ENCODE measurements at regions not wholly inside any gene's neighbourhood (a gene's known extent, or its start where the extent isn't known, plus 50 kb on each side); places are given as distances from the start of the nearest gene placed in this dataset.

DNA sequence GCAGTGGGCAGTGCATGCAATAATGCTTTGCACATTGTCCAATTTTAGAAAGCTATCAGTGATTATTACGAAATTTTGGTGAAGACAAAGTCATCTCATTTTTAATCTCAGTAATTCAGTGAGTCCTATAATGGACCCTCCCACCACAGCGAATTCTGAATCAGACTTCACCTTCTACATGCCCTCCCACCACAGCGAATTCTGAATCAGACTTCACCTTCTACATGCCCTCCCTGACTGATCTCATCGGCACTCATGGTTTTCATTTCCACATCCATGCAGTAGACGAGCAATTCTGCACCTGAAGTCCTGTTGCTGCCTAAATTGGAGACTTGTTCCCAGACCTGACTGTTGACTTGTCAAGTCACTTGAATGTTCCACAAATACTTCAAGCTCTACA lies 522.3 kb downstream of the EIPR1 start:
- TF ChIP-seq, protein P1, sequence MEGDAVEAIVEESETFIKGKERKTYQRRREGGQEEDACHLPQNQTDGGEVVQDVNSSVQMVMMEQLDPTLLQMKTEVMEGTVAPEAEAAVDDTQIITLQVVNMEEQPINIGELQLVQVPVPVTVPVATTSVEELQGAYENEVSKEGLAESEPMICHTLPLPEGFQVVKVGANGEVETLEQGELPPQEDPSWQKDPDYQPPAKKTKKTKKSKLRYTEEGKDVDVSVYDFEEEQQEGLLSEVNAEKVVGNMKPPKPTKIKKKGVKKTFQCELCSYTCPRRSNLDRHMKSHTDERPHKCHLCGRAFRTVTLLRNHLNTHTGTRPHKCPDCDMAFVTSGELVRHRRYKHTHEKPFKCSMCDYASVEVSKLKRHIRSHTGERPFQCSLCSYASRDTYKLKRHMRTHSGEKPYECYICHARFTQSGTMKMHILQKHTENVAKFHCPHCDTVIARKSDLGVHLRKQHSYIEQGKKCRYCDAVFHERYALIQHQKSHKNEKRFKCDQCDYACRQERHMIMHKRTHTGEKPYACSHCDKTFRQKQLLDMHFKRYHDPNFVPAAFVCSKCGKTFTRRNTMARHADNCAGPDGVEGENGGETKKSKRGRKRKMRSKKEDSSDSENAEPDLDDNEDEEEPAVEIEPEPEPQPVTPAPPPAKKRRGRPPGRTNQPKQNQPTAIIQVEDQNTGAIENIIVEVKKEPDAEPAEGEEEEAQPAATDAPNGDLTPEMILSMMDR (IDR thresholded peaks at IDR 0.05): no peak
- ATAC-seq: no peak
- H3K27me3 ChIP-seq (ENCODE audit: insufficient read depth in 3 of 3, low read length in 2 of 3): no peaks in the 10 kb centered on the region
- WGBS, 3 donors: 90 to 92% (median 92%) methylated on average over 5 of the region's 5 CpGs
- intact Hi-C loops (cut with DNase I): no loop called here
- H3K36me3 ChIP-seq (ENCODE audit: insufficient read depth in 1 of 2, low read depth in 1 of 2): no peaks in the 10 kb centered on the region
- no peaks in the 10 kb centered on the region for H3K4me1 ChIP-seq
- no peak for DNase-seq
- H3K27ac ChIP-seq: no peak overlapping the region
- no peak overlapping the region for H3K4me3 ChIP-seq
- no peaks in the 10 kb centered on the region for H3K9me3 ChIP-seq

DNA sequence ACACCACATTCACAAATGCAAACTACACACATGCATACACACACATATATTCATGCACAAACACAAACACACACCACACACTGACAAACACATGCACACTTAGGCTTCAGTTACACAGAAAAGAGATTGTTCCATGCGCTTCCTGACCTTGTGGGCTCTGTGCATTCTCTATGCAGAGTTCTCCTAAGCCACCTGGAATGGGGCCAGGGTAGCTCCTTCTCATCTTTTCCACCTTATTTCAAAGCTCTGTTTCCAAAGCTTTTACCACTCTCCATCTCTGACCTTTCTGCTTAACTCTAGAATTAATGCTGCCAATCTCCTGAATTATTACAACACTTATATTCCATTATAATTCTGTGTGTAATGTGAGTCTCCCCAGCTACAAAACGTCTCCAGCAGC lies 522.3 kb upstream of the MYT1L start:
- Histone ChIP-seq H3K36me3 (ENCODE audit: insufficient read depth in 1 of 2, low read depth in 1 of 2) (no peaks in the 10 kb centered on the region), H3K4me3 (no peak overlapping the region), H3K27ac (no peak overlapping the region), H3K4me1 (no peaks in the 10 kb centered on the region), H3K27me3 (ENCODE audit: insufficient read depth in 3 of 3, low read length in 2 of 3) (no peaks in the 10 kb centered on the region), H3K9me3 (no peaks in the 10 kb centered on the region)
- DNase-seq: no peak
- intact Hi-C loops (cut with DNase I): no loop called here
- TF ChIP-seq, protein P1 (IDR thresholded peaks at IDR 0.05): no peak
- ATAC-seq: no peak
- WGBS, 3 donors: 27 to 50% (median 38%) methylated on average over 2 of the region's 2 CpGs

DNA sequence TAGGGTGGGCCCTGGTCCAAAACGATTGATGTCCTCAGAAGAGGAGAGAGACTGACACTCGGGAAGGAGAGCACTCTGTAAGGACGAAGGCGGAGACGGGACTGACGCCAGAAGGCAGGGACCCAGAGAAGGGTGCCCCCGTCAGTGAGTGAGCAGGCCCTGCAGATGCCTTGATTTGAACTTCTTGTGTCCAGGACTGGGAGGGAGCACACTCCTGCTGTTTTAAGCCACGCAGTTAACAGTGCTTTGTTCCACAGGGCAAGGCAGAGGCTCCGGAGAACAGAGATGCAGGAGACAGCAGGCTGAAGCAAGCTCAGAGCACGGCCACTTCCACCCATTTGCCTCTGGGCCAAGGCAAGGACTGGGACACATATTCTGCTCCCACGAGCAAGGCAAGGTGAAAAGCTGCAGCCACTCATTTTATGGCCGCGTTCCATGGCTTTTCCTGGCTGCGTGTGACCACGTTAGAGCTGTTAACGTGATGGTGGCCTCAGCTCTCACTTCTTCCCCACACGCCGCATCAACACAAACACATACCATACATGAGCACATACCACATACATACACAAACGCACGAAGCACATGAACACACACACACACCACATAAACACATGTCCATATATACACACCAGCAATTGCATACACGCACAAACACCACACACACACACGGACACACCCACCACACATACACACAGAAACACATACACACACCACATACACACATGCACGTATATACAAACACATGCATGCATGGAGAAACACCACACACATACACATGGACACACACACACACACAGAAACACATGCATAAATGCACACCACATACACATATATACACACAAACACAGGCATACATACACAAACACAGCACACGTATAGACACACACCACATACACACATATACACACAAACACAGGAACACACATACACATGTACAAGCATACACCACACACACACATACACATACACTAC lies 521.0 kb upstream of the MYT1L start:
- Histone ChIP-seq H3K4me1 (no peaks in the 10 kb centered on the region), H3K36me3 (ENCODE audit: insufficient read depth in 1 of 2, low read depth in 1 of 2) (no peaks in the 10 kb centered on the region), H3K4me3 (no peak overlapping the region), H3K27me3 (ENCODE audit: insufficient read depth in 3 of 3, low read length in 2 of 3) (no peaks in the 10 kb centered on the region), H3K27ac (no peak overlapping the region), H3K9me3 (no peaks in the 10 kb centered on the region)
- 66 to 68% (median 67%) methylated on average over 24 of the region's 24 CpGs for WGBS, 3 donors
- TF ChIP-seq, protein P1 (IDR thresholded peaks at IDR 0.05): no peak
- no peak for ATAC-seq
- intact Hi-C loops (cut with DNase I): no loop called here
- no peak for DNase-seq

DNA sequence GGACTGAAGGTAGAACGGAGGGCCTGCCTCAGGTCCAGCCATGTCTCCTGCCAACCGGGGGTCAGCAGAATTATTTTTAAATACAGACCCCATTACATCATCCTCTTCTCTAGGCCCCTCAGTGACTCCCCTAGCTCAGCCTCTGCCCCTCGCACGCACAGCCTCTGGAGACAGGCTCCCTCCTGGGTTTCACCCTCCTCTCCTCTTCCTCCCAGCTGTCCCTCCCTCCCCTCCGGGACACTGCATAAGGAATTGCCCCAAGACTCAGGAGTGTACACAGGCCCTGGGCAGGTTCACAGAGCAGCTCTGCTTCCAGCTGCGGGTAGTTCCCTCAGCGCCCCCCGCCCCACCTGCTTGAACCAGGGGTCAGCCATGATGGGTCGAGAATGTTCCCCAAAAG lies 520.2 kb upstream of the MYT1L start:
- TF ChIP-seq, protein P1 (IDR thresholded peaks at IDR 0.05): no peak
- Histone ChIP-seq H3K27me3 (ENCODE audit: insufficient read depth in 3 of 3, low read length in 2 of 3) (no peaks in the 10 kb centered on the region), H3K9me3 (no peaks in the 10 kb centered on the region), H3K36me3 (ENCODE audit: insufficient read depth in 1 of 2, low read depth in 1 of 2) (no peaks in the 10 kb centered on the region), H3K27ac (no peak overlapping the region), H3K4me3 (no peak overlapping the region), H3K4me1 (peaks cover 1% of the 10 kb centered on the region)
- intact Hi-C loops (cut with DNase I): no loop called here
- ATAC-seq (no peak), DNase-seq (no peak)
- 88 to 92% (median 89%) methylated on average over 9 of the region's 9 CpGs for WGBS, 3 donors
